ENCODE measurements at regions not wholly inside any gene's neighbourhood (a gene's known extent, or its start where the extent isn't known, plus 50 kb on each side); places are given as distances from the start of the nearest gene placed in this dataset.

- no peaks in the 10 kb centered on the region for H3K4me1 ChIP-seq (ENCODE audit: control insufficient read depth, insufficient read depth, low read length)
- Mint-ChIP-seq H3K9me3 (peaks cover 6 to 8% of the 10 kb centered on the region in 2 donors), H3K4me3 (no peak overlapping the region), H3K27ac (no peak overlapping the region), H3K4me1 (no peaks in the 10 kb centered on the region), H3K27me3 (ENCODE audit: low read depth in 2 of 2) (no peaks in the 10 kb centered on the region), H3K36me3 (no peaks in the 10 kb centered on the region)
- ATAC-seq (no peak), DNase-seq (no peak)
- WGBS (ENCODE audit: insufficient coverage): 93% methylated on average over 2 of the region's 2 CpGs
- no peak overlapping the region for H3K4me3 ChIP-seq (ENCODE audit: low read length)
- no peak for TF ChIP-seq CTCF (IDR thresholded peaks at IDR 0.05)
- no peaks in the 10 kb centered on the region for H3K9me3 ChIP-seq (ENCODE audit: control insufficient read depth, insufficient read depth, low read length)
- H3K27me3 ChIP-seq (ENCODE audit: control insufficient read depth, insufficient read depth, low read length): no peaks in the 10 kb centered on the region
- no peaks in the 10 kb centered on the region for H3K36me3 ChIP-seq (ENCODE audit: control insufficient read depth, insufficient read depth, low read length)
- intact Hi-C loops (cut with micrococcal nuclease): no loop called here
- no peak overlapping the region for H3K27ac ChIP-seq (ENCODE audit: low read length)
Observed at GRCh38 chr18:67068608-67069007, 447.9 kb downstream of the DSEL start.

GRCh38 chr18:67047334-67047733 lies 443.4 kb upstream of the CDH19 start:
- intact Hi-C loops (cut with micrococcal nuclease): no loop called here
- Mint-ChIP-seq H3K27me3 (ENCODE audit: low read depth in 2 of 2) (no peaks in the 10 kb centered on the region), H3K4me3 (no peak overlapping the region), H3K9me3 (peaks cover 8 to 16% of the 10 kb centered on the region in 2 donors), H3K4me1 (no peaks in the 10 kb centered on the region), H3K27ac (no peak overlapping the region), H3K36me3 (no peaks in the 10 kb centered on the region)
- Histone ChIP-seq H3K36me3 (ENCODE audit: control insufficient read depth, insufficient read depth, low read length) (no peaks in the 10 kb centered on the region), H3K4me1 (ENCODE audit: control insufficient read depth, insufficient read depth, low read length) (no peaks in the 10 kb centered on the region), H3K9me3 (ENCODE audit: control insufficient read depth, insufficient read depth, low read length) (peaks cover 8% of the 10 kb centered on the region), H3K4me3 (ENCODE audit: low read length) (no peak overlapping the region), H3K27ac (ENCODE audit: low read length) (no peak overlapping the region), H3K27me3 (ENCODE audit: control insufficient read depth, insufficient read depth, low read length) (no peaks in the 10 kb centered on the region)
- ATAC-seq (no peak), DNase-seq (no peak)
- no CpG with 5 or more reads among the region's 6 CpGs for WGBS (ENCODE audit: insufficient coverage)
- no peak for TF ChIP-seq CTCF (IDR thresholded peaks at IDR 0.05)

- Mint-ChIP-seq H3K27ac (no peak overlapping the region), H3K4me3 (no peak overlapping the region), H3K9me3 (peaks cover 11 to 23% of the 10 kb centered on the region in 2 donors), H3K36me3 (no peaks in the 10 kb centered on the region), H3K27me3 (ENCODE audit: low read depth in 2 of 2) (no peaks in the 10 kb centered on the region), H3K4me1 (no peaks in the 10 kb centered on the region)
- no peak for DNase-seq
- Histone ChIP-seq H3K9me3 (ENCODE audit: control insufficient read depth, insufficient read depth, low read length) (peaks cover 8% of the 10 kb centered on the region), H3K36me3 (ENCODE audit: control insufficient read depth, insufficient read depth, low read length) (no peaks in the 10 kb centered on the region), H3K4me3 (ENCODE audit: low read length) (no peak overlapping the region), H3K4me1 (ENCODE audit: control insufficient read depth, insufficient read depth, low read length) (no peaks in the 10 kb centered on the region), H3K27me3 (ENCODE audit: control insufficient read depth, insufficient read depth, low read length) (no peaks in the 10 kb centered on the region), H3K27ac (ENCODE audit: low read length) (no peak overlapping the region)
- intact Hi-C loops (cut with micrococcal nuclease): no loop called here
- TF ChIP-seq CTCF (IDR thresholded peaks at IDR 0.05): no peak
- WGBS (ENCODE audit: insufficient coverage): 92% methylated on average over 11 of the region's 11 CpGs
- no peak for ATAC-seq
Observed at GRCh38 chr18:67043276-67043675, 439.4 kb upstream of the CDH19 start.

- intact Hi-C loops (cut with micrococcal nuclease): no loop called here
- Histone ChIP-seq H3K4me1 (ENCODE audit: control insufficient read depth, insufficient read depth, low read length) (no peaks in the 10 kb centered on the region), H3K4me3 (ENCODE audit: low read length) (no peak overlapping the region), H3K9me3 (ENCODE audit: control insufficient read depth, insufficient read depth, low read length) (peaks cover 8% of the 10 kb centered on the region), H3K27ac (ENCODE audit: low read length) (no peak overlapping the region), H3K27me3 (ENCODE audit: control insufficient read depth, insufficient read depth, low read length) (no peaks in the 10 kb centered on the region), H3K36me3 (ENCODE audit: control insufficient read depth, insufficient read depth, low read length) (no peaks in the 10 kb centered on the region)
- H3K27me3 Mint-ChIP-seq (ENCODE audit: low read depth in 2 of 2): no peaks in the 10 kb centered on the region
- no peak for TF ChIP-seq CTCF (IDR thresholded peaks at IDR 0.05)
- ATAC-seq (no peak), DNase-seq (no peak)
- 100% methylated on average over 1 of the region's 2 CpGs for WGBS (ENCODE audit: insufficient coverage)
- H3K27ac Mint-ChIP-seq: no peak overlapping the region
- no peaks in the 10 kb centered on the region for H3K36me3 Mint-ChIP-seq
- H3K4me1 Mint-ChIP-seq: no peaks in the 10 kb centered on the region
- H3K4me3 Mint-ChIP-seq: no peak overlapping the region
- H3K9me3 Mint-ChIP-seq: peaks cover 11 to 19% of the 10 kb centered on the region in 2 donors
Observed at GRCh38 chr18:67041334-67041733, 437.4 kb upstream of the CDH19 start.

Measured in natural killer cell (primary cell).